Kidney epithelial cell (primary cell): ENCODE measurements at regions not wholly inside any gene's neighbourhood (a gene's known extent, or its start where the extent isn't known, plus 50 kb on each side); places are given as distances from the start of the nearest gene placed in this dataset.

ENCODE experiments used
- DNase-seq: peaks from one replicate; pipeline ENCODE4 v3.0.0-alpha.2; 2010; ENCODE audit warnings: low read depth
- H3K27me3 ChIP-seq: 2 replicates; pipeline ENCODE4 v1.6.0; 2011; ENCODE audit warnings: low read length; ENCODE audit not compliant: control insufficient read depth, insufficient read depth
- H3K36me3 ChIP-seq: 2 replicates; pipeline ENCODE4 v1.5.1; 2011; ENCODE audit warnings: low read length; ENCODE audit not compliant: control insufficient read depth, insufficient read depth
- H3K4me3 ChIP-seq: 2 replicates; pipeline ENCODE4 v1.5.1; 2011; ENCODE audit warnings: low read depth, mild to moderate bottlenecking, control low read depth, low read length
- TF ChIP-seq, protein P1 (sequence below): IDR thresholded peaks from 2 replicates; pipeline ENCODE4 v1.5.1; 2011; ENCODE audit warnings: mild to moderate bottlenecking, moderate library complexity, low read length, control low read depth, inconsistent platforms; ENCODE audit not compliant: insufficient read depth, poor library complexity, severe bottlenecking

GRCh38 chr17:65290616-65291015 lies 153.4 kb downstream of the RGS9 start:
- peaks cover 4% of the 10 kb centered on the region for H3K27me3 ChIP-seq
- no peak for DNase-seq
- H3K36me3 ChIP-seq, result no peaks in the 10 kb centered on the region
- TF ChIP-seq, protein P1, sequence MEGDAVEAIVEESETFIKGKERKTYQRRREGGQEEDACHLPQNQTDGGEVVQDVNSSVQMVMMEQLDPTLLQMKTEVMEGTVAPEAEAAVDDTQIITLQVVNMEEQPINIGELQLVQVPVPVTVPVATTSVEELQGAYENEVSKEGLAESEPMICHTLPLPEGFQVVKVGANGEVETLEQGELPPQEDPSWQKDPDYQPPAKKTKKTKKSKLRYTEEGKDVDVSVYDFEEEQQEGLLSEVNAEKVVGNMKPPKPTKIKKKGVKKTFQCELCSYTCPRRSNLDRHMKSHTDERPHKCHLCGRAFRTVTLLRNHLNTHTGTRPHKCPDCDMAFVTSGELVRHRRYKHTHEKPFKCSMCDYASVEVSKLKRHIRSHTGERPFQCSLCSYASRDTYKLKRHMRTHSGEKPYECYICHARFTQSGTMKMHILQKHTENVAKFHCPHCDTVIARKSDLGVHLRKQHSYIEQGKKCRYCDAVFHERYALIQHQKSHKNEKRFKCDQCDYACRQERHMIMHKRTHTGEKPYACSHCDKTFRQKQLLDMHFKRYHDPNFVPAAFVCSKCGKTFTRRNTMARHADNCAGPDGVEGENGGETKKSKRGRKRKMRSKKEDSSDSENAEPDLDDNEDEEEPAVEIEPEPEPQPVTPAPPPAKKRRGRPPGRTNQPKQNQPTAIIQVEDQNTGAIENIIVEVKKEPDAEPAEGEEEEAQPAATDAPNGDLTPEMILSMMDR, result no peak
- H3K4me3 ChIP-seq, result no peak overlapping the region

GRCh38 chr17:65290056-65290455 lies 152.9 kb downstream of the RGS9 start:
- TF ChIP-seq, protein P1, result no peak
- H3K36me3 ChIP-seq, result no peaks in the 10 kb centered on the region
- no peak overlapping the region for H3K4me3 ChIP-seq
- DNase-seq, result no peak
- H3K27me3 ChIP-seq, result peaks cover 2% of the 10 kb centered on the region

DNA sequence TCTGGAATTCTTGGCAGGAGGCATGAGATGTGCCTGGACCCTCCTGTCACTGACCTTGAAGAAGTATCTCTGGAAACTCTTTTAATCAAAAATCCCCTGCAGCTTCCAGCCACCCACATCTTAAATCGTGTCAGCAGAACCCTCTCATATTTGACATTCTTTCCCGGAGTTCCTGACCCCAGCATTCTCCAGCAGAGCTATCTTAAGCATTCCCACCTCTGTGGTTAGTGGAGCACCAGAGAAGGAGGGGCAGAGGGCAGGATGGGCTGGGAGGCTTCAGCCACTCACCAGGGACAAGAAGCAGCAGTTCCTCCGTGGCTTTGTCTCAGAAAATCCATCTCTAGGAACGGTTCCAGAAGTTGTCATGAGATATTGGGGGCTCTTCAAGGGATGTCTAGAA lies 149.9 kb downstream of the RGS9 start:
- H3K27me3 ChIP-seq, result peaks cover 2% of the 10 kb centered on the region
- no peak overlapping the region for H3K4me3 ChIP-seq
- no peaks in the 10 kb centered on the region for H3K36me3 ChIP-seq
- DNase-seq, result no peak
- TF ChIP-seq, protein P1, result no peak

DNA sequence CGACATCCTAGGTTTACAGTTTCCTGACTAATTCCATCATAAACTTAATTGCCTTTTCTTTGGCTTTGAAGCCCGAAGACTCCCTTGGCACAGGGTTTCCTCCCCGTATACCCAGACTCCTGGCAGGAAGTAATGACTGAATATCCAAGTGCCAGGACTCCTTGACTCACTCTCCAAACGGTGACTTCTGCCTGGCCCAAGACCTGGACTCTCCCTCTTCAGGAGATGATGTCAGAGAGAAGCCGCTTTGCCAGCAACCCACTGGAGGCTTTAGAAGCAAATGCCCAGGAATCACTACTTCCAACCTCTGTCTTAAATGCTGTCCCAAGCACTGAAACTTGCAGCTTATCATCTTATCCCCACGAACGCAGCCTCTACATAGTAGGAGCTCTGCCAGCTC lies 146.5 kb downstream of the RGS9 start:
- TF ChIP-seq, protein P1, result no peak
- Histone ChIP-seq H3K36me3 (no peaks in the 10 kb centered on the region), H3K27me3 (peaks cover 2% of the 10 kb centered on the region), H3K4me3 (no peak overlapping the region)
- no peak for DNase-seq

DNA sequence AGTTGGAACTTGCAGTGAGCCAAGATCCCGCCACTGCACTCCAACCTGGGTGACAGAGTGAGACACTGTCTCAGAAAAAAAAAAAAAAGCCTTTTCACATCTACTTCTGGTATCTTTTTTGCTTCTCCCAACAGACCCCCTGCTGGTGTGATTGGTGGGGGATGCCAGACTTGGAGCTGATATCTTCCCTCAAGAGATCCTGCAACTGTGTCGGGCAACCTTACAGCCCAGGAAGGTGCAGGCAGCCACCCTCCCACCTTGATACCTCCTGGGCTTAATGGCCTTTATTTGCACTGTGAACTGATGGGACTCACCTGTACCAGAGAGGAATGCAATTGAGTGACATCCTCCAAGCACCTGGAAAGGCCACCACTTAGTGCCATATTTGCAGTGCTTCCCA lies 142.3 kb downstream of the RGS9 start:
- DNase-seq, result no peak
- no peaks in the 10 kb centered on the region for H3K27me3 ChIP-seq
- TF ChIP-seq, protein P1, result no peak
- H3K4me3 ChIP-seq, result no peak overlapping the region
- H3K36me3 ChIP-seq, result no peaks in the 10 kb centered on the region

DNA sequence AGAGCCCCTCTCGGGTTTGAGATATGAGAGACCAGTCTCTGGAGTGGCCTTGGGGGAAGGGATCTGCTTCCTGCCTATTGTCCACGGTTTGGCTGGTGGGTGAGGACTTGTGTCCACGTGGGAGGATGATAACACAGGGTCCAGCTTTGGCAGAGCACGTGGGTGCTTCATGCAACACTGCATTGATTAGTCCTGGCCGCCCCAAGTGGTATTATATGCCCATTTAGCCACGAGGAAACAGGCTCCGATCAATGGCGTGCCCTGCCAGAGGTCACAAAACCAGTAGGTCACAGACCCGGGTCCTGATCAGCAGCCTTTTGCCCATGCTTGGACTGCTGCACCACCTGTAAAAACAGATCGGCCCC lies 141.6 kb downstream of the RGS9 start:
- no peaks in the 10 kb centered on the region for H3K27me3 ChIP-seq

More for the DNA sequence above, 141.6 kb downstream of the RGS9 start:
- TF ChIP-seq, protein P1, result no peak
- H3K4me3 ChIP-seq, result no peak overlapping the region
- no peak for DNase-seq
- no peaks in the 10 kb centered on the region for H3K36me3 ChIP-seq
